GM18498 (cell line): ENCODE measurements at regions not wholly inside any gene's neighbourhood (a gene's known extent, or its start where the extent isn't known, plus 50 kb on each side); places are given as distances from the start of the nearest gene placed in this dataset.
"Not testable (repeated sequence)": the region's sequence is repeated elsewhere in the genome, so short reads cannot be mapped to it uniquely, and the experiment has no call there.

Source experiments
- ATAC-seq: cut with Tn5 transposase; IDR thresholded peaks from one replicate; pipeline ENCODE4 v1.9.1; 2021; ENCODE audit warnings: mild to moderate bottlenecking, moderate library complexity; ENCODE audit not compliant: unreplicated experiment

- no peak for ATAC-seq
Measured at GRCh38 chr2:223459328-223459939, 142.7 kb downstream of the SCG2 start.

DNA sequence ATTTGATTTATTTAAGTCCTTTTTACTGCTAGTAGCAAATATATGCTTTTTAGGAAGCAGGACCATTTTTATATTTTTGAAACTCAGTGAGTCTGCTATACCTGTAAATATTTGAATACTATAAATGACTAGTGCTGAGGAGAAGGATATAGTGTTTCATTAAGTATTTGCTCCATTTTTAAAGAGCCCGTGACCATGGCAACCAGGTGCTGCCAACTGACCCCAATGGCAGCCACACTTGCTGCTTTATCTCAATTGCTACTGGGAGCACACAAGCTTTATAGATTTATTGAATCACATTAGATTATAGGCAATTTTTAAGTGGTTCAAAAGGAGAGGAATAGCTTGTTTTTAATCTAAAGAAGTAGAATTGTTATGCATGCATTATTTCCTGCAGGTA is 142.0 kb downstream of the SCG2 start:
- ATAC-seq = no peak

DNA sequence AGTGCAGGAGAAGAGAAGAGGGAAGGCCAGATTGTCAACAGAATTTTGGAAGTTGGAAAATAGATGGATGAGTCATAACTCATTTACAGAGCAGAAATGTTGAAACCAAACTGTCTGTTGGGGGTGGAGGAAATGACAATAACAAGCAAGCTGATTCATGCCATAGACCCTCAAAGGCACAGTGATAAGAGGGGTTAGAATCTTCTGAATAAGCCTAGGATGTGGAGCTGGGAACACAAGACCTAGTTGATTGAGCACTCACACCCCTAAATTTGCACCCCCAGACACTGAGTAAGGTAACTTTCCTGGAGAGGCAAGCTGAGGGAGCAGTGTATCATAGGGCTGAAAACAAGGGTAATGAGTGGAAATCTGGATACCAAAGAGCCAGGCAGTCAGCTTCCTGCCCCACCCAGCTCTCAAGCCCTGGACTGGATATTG is 141.4 kb downstream of the SCG2 start:
- no peak for ATAC-seq

- no peak for ATAC-seq
Measured at GRCh38 chr2:223464071-223464470, 138.1 kb downstream of the SCG2 start.

- no peak for ATAC-seq
Measured at GRCh38 chr2:223465793-223466192, 136.4 kb downstream of the SCG2 start.

DNA sequence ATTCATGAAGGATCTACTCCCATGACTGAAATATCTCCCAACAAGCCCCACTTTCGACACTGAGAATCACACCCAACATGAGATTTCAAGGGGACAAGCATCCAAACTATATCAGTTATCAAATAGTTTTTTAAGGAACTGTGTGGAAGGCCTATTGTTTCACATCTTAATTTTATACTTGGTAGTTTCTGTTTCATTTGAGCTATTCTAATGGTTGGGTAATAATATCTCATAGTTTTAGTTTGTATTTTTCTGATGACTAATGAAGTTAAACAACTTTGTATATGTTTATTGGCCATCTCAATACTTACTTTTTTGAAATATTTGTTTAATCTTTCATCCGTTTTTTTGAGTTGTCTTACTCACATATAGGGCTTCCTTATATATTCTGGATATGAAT is 135.0 kb downstream of the SCG2 start:
- no peak for ATAC-seq

DNA sequence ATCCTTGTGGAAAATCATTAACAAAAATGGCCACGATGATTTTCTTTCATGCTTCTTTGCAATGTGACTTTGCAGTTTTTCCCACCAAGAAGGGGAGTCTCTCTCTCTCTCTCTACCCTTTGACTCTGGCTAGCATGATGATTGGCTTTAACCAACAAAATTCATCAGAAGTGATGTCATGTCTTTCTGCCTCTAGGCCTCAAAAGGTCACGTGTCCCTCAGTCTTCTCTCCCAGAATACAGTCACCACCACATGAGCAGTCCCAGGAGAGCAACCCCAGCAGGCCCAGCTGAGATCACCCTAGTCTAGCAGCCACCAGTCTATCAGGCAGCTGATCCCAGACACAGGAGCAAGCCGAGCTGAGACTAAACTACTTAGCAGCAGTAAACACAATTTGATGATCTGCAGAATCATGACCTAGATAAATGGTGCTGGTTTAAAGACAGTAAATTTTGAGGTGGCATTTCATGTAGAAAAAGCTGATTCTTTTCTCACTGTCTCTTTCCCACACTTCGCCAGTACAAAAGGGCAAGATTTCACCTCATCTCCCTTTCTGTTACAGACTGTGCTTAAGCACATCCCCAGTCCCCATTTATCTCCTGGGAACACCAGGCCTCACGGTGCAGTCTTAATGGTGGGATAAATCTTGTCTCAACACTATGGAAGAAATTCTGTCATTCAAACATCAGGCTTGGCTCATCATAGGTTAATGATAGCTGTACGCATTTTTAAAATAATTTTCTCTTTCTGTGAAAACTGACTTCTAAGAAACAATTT is 132.7 kb downstream of the SCG2 start:
- ATAC-seq = no peak

- no peak for ATAC-seq
Measured at GRCh38 chr2:223470602-223471001, 131.6 kb downstream of the SCG2 start.

DNA sequence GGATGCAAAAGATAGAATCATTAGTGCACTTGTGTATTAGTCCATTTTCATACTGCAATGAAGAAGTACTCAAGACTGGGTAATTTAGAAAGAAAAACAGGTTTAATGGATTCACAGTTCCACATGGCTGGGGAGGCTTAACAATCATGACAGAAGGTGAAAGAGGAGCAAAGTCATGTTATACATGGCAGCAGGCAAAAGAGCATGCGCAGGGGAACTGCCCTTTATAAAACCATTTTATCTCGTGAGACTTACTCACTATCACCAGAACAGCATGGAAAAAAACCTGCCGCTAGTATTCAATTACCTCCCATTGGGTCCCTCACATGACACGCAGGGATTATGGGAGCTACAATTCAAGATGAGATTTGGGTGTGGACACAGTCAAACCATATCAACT is 129.4 kb downstream of the SCG2 start:
- no peak for ATAC-seq

GRCh38 chr2:223474893-223475292 is 127.3 kb downstream of the SCG2 start:
- ATAC-seq = no peak

- ATAC-seq = no peak
Measured at GRCh38 chr2:223475901-223476300, 126.3 kb downstream of the SCG2 start.

- no peak for ATAC-seq
Measured at GRCh38 chr2:223477318-223477717, 124.8 kb downstream of the SCG2 start.

- ATAC-seq = no peak
Measured at GRCh38 chr2:223481486-223481885, 120.7 kb downstream of the SCG2 start.

- no peak for ATAC-seq
Measured at GRCh38 chr2:223486751-223487150, 115.4 kb downstream of the SCG2 start.

DNA sequence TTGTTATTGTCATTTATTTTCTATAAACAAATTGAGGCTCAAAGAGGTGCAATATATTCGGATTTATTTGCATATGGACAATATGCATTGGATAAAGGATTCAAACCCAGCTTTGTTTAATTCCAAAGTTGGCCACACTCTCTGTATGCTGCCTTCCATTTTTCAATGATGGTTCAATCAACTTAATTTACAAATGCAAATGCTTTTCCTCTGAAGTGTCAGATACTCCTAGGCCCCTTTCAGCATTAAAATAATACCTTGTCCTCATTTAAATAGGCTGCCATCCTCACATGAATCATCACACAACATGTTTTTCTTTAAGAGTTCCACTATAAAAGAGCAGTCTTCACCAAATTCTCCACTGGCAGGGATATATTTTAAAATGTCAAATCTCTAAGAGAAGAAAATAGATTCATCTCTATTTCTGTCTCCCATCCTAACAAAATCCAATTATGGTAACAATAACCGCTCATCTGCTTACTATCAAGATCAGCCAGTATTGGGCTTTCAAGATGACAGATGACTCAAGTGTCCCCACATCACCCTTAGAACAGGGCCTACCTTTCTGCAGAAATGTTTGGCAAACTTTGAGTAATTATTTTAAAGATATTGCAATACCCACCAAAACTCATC is 114.8 kb downstream of the SCG2 start:
- no peak for ATAC-seq

- ATAC-seq = no peak
Measured at GRCh38 chr2:223488814-223489213, 113.3 kb downstream of the SCG2 start.

DNA sequence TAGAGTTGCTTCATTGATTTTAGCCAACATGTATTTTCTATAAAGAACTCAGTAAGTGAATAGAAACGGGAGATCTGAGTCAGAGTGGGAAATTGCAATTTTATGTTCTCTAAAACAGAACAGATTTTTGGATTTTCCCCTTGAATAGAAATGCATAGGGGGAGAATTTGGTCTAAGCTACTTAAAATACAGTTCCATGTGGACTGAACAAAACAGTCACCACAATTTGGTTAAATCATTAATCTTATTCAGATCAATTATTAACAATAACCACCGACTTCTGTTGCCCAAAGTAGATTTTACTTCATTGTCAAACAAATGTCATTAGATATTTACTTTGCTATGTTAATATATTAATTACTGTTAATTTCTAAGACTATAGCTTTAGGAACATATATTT is 107.7 kb downstream of the SCG2 start:
- ATAC-seq = no peak

DNA sequence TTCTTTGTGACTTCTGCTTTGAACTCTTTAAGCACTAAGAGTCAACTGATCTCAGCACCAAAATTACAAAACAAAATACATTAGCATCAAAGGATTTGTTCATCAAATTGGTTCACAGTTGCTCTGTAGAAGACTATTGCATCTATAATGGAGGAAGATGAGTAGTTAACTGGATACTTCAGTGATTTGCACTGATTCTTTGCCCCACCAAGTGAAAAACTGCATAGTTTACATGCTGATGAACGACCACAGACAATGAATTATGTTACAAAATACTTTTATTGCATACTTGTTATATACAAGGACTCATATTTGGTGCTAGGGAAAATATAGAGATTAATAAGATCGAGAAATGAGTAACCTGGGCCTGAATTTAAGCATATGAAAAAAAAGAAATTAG is 107.2 kb downstream of the SCG2 start:
- no peak for ATAC-seq

GRCh38 chr2:223496853-223497252 is 105.3 kb downstream of the SCG2 start:
- ATAC-seq = not testable (repeated sequence)

- no peak for ATAC-seq
Measured at GRCh38 chr2:223500709-223501108, 101.5 kb downstream of the SCG2 start.

- ATAC-seq = no peak
Measured at GRCh38 chr2:223501641-223502040, 100.5 kb downstream of the SCG2 start.

GRCh38 chr2:223503746-223504145 is 98.4 kb downstream of the SCG2 start:
- no peak for ATAC-seq
